Loucy (cell line): ENCODE measurements at regions not wholly inside any gene's neighbourhood (a gene's known extent, or its start where the extent isn't known, plus 50 kb on each side); places are given as distances from the start of the nearest gene placed in this dataset.

Source experiments
- EZH2phosphoT487 ChIP-seq: fragments of 200-600 bp; IDR thresholded peaks from 2 replicates; pipeline ENCODE4 v1.6.1; 2018; ENCODE audit warnings: antibody characterized with exemption, mild to moderate bottlenecking, moderate library complexity, borderline replicate concordance
- TF ChIP-seq, protein P1 (sequence below): fragments of 200-600 bp; sonication (generic); conservative IDR thresholded peaks from 2 replicates; pipeline ENCODE4 v1.5.1; 2014; ENCODE audit warnings: mild to moderate bottlenecking, antibody characterized with exemption, low read length

DNA sequence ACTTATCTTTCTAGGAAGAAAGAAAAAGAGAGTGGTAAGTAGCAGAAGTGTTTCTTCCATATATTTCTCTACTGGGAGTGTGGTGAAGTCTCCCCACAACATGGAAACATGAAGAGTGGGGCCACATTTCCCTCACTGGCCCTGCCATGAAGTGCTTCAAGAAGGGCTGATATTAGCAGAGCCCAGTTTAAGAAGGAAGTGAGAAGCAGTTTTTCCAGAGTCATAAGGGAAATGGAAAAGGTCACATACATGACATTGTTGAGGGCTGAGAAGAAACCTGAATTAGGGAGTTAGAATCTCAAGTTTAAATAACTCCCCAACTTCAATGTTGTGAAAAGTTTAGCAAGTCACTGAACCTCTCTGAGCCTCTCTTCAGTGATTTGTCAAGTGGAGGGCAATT lies 171.9 kb upstream of the RBPJ start:
- TF ChIP-seq, protein P1, sequence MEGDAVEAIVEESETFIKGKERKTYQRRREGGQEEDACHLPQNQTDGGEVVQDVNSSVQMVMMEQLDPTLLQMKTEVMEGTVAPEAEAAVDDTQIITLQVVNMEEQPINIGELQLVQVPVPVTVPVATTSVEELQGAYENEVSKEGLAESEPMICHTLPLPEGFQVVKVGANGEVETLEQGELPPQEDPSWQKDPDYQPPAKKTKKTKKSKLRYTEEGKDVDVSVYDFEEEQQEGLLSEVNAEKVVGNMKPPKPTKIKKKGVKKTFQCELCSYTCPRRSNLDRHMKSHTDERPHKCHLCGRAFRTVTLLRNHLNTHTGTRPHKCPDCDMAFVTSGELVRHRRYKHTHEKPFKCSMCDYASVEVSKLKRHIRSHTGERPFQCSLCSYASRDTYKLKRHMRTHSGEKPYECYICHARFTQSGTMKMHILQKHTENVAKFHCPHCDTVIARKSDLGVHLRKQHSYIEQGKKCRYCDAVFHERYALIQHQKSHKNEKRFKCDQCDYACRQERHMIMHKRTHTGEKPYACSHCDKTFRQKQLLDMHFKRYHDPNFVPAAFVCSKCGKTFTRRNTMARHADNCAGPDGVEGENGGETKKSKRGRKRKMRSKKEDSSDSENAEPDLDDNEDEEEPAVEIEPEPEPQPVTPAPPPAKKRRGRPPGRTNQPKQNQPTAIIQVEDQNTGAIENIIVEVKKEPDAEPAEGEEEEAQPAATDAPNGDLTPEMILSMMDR = no peak
- no peak for TF ChIP-seq EZH2phosphoT487
